ENCODE measurements at regions not wholly inside any gene's neighbourhood (a gene's known extent, or its start where the extent isn't known, plus 50 kb on each side); places are given as distances from the start of the nearest gene placed in this dataset.

GRCh38 chr10:8180360-8181109 lies 126.0 kb downstream of the GATA3 start:
- TF ChIP-seq, protein P1, sequence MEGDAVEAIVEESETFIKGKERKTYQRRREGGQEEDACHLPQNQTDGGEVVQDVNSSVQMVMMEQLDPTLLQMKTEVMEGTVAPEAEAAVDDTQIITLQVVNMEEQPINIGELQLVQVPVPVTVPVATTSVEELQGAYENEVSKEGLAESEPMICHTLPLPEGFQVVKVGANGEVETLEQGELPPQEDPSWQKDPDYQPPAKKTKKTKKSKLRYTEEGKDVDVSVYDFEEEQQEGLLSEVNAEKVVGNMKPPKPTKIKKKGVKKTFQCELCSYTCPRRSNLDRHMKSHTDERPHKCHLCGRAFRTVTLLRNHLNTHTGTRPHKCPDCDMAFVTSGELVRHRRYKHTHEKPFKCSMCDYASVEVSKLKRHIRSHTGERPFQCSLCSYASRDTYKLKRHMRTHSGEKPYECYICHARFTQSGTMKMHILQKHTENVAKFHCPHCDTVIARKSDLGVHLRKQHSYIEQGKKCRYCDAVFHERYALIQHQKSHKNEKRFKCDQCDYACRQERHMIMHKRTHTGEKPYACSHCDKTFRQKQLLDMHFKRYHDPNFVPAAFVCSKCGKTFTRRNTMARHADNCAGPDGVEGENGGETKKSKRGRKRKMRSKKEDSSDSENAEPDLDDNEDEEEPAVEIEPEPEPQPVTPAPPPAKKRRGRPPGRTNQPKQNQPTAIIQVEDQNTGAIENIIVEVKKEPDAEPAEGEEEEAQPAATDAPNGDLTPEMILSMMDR (IDR thresholded peaks at IDR 0.05), result no peak
- TF ChIP-seq POLR2A (IDR thresholded peaks at IDR 0.05) (no peak), POLR2AphosphoS5 (IDR thresholded peaks at IDR 0.05; ENCODE audit: insufficient read depth in 1 of 2, low read depth in 1 of 2) (no peak)
